ENCODE measurements at regions not wholly inside any gene's neighbourhood (a gene's known extent, or its start where the extent isn't known, plus 50 kb on each side); places are given as distances from the start of the nearest gene placed in this dataset.

DNA sequence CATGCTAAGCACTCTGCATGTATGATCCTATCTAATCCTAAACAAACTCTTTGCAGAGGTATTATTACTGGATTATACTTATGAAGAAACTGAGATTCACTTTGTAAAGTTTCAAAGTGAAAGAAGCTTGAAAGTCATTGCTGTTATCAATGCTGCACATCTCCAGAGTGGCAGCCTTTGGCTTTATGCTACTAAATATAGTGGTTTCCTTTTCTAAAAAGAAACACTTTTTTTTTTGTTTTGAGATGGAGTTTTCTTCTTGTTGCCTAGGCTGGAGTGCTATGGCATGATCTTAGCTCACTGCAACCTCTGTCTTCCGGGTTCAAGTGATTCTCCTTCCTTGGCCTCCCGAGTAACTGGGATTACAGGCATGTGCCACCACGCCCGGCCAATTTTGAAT lies 114.9 kb upstream of the RAB27B start:
- Histone ChIP-seq H2AFZ (ENCODE audit: low read length) (no peak overlapping the region), H3K4me1 (replicated peaks in 1 of 4; ENCODE audit: control insufficient read depth in 3 of 4, insufficient read depth in 4 of 4, low read length in 3 of 4) (no peaks in the 10 kb centered on the region), H4K8ac (ENCODE audit: extremely low read depth, insufficient read depth, low read length) (no peak overlapping the region), H4K5ac (ENCODE audit: insufficient read length, low read depth, low read length) (no peak overlapping the region), H3K9ac (replicated peaks in 1 of 4; ENCODE audit: extremely low read depth in 1 of 4, low read depth in 3 of 4, low read length in 3 of 4) (no peak overlapping the region), H4K91ac (replicated peaks; ENCODE audit: insufficient read length, low read length) (no peak overlapping the region), H3K79me2 (ENCODE audit: control insufficient read depth in 1 of 2, insufficient read depth in 2 of 2, low read length in 2 of 2) (no peaks in the 10 kb centered on the region), H3K56ac (replicated peaks; ENCODE audit: insufficient read length, low read depth, low read length) (no peak overlapping the region), H3K23ac (ENCODE audit: insufficient read length) (no peak overlapping the region), H3K36me3 (ENCODE audit: control insufficient read depth in 2 of 4, insufficient read depth in 4 of 4, low read length in 3 of 4) (no peaks in the 10 kb centered on the region), H3K14ac (ENCODE audit: insufficient read length) (no peak overlapping the region), H2BK12ac (ENCODE audit: low read depth, low read length) (no peak overlapping the region), H3K27ac (ENCODE audit: low read depth, low read length) (no peak overlapping the region), H2BK5ac (ENCODE audit: low read depth, low read length) (no peak overlapping the region), H3K4me2 (ENCODE audit: insufficient read depth in 1 of 2, low read depth in 2 of 2, low read length in 2 of 2) (no peak overlapping the region), H3K4ac (replicated peaks; ENCODE audit: insufficient read length, low read depth, low read length) (no peak overlapping the region), H2BK15ac (ENCODE audit: low read length) (no peak overlapping the region), H3K27me3 (replicated peaks in 1 of 4; ENCODE audit: control insufficient read depth in 3 of 4, extremely low read depth in 1 of 4, insufficient read depth in 3 of 4, low read length in 3 of 4) (no peaks in the 10 kb centered on the region), H4K20me1 (replicated peaks in 1 of 2; ENCODE audit: control insufficient read depth in 1 of 2, insufficient read depth in 2 of 2, low read length in 2 of 2) (no peaks in the 10 kb centered on the region), H3K23me2 (ENCODE audit: low read depth, low read length) (no peaks in the 10 kb centered on the region), H2BK120ac (replicated peaks; ENCODE audit: low read depth, low read length) (no peak overlapping the region), H2BK20ac (ENCODE audit: low read length) (no peak overlapping the region), H3K9me3 (ENCODE audit: insufficient read depth in 2 of 2, low read depth in 1 of 2, low read length in 1 of 2) (no peaks in the 10 kb centered on the region), H3K4me3 (ENCODE audit: extremely low read depth in 1 of 4, insufficient read depth in 2 of 4, low read depth in 3 of 4, low read length in 4 of 4) (no peak overlapping the region), H2AK5ac (ENCODE audit: low read depth, low read length) (no peak overlapping the region), H3K18ac (ENCODE audit: extremely low read depth, low read length) (no peak overlapping the region), H3K79me1 (ENCODE audit: low read depth, low read length) (no peaks in the 10 kb centered on the region)
- ChIA-PET CTCF (ENCODE audit: partially characterized antibody) (interaction anchor here (1.7 kb wide), 1 partner anchor 321 kb away, joined by 4 read pairs; no protein-coding TSS in a partner anchor), POLR2A (ENCODE audit: partially characterized antibody) (no interaction called here)
- WGBS, 2 experiments (ENCODE audit: extremely low coverage in 1 of 2, insufficient coverage in 1 of 2, insufficient read length in 1 of 2, insufficient replicate concordance in 2 of 2, low coverage in 1 of 2, low lambda C conversion rate in 2 of 2, missing lambda C conversion rate in 1 of 2): 95% methylated on average over 4 of the region's 4 CpGs; no CpG with 5 or more reads in 1 of the 2 experiments
- TF ChIP-seq BRCA1 (IDR thresholded peaks at IDR 0.05; ENCODE audit: low read depth, low read length): no peak
- no peak for FAIRE-seq
- DNase-seq (ENCODE audit: low read depth in 1 of 2, low spot score in 2 of 2): no peak

All from H1 (cell line).